Tibial nerve (tissue), 4 donors: ENCODE measurements at regions not wholly inside any gene's neighbourhood (a gene's known extent, or its start where the extent isn't known, plus 50 kb on each side); places are given as distances from the start of the nearest gene placed in this dataset.
A peak's percentile ranks its signal among the peaks of the same experiment; 100 is the strongest.

Experiments used
- DNase-seq, 2 donors: peaks; one replicate each; pipeline ENCODE4 v3.0.0-alpha.2; 2019; ENCODE audit warnings: low spot score in 2 of 2
- H3K27ac ChIP-seq, 4 donors: fragments of 200-600 bp; sonication (generic) in 3 of 4; one replicate each; pipeline ENCODE4 v1.5.1; 2017 to 2019; ENCODE audit warnings: mild to moderate bottlenecking in 1 of 4
- H3K27me3 ChIP-seq, 2 donors: fragments of 200-600 bp; sonication (generic) in 1 of 2; one replicate each; pipeline versions ENCODE4 v1.5.1 to v1.6.0; 2017 to 2019
- H3K36me3 ChIP-seq, 3 donors: fragments of 200-600 bp; sonication (generic); one replicate each; pipeline ENCODE4 v1.5.1; 2018 to 2019
- H3K4me1 ChIP-seq, 4 donors: fragments of 200-600 bp; sonication (generic) in 3 of 4; one replicate each; pipeline ENCODE4 v1.5.1; 2017 to 2019
- H3K4me3 ChIP-seq, 4 donors: fragments of 200-600 bp; sonication (generic) in 3 of 4; one replicate each; pipeline ENCODE4 v1.5.1; 2017 to 2019; ENCODE audit warnings: mild to moderate bottlenecking in 1 of 4, moderate library complexity in 1 of 4
- H3K9me3 ChIP-seq, 4 donors: fragments of 200-600 bp; sonication (generic) in 3 of 4; one replicate each; pipeline ENCODE4 v1.5.1; 2017 to 2019
- EP300 ChIP-seq, 2 donors: sonication (generic); formaldehyde crosslinking; IDR thresholded peaks; one replicate each; pipeline ENCODE4 v1.6.1; 2017; ENCODE audit warnings: antibody characterized with exemption in 2 of 2, mild to moderate bottlenecking in 1 of 2
- POLR2A ChIP-seq, 2 donors: fragments of 450-650 bp; IDR thresholded peaks; one replicate each; pipeline ENCODE4 v1.6.1; 2017; ENCODE audit warnings: antibody characterized with exemption in 2 of 2, mild to moderate bottlenecking in 2 of 2, moderate library complexity in 2 of 2
- WGBS, 2 donors: methylation state at CpG; one replicate each; pipeline ENCODE4 v1.1.5; 2018; 5-methylcytosine and 5-hydroxymethylcytosine counted together
- TF ChIP-seq, protein P1 (sequence below), 5 experiments: fragments of 200-600 bp in 3 of 5; fragments of 450-650 bp in 2 of 5; sonication (generic) in 3 of 5; IDR thresholded peaks; one replicate each; pipeline ENCODE4 v1.5.1; 2016 to 2019; ENCODE audit warnings: antibody characterized with exemption in 5 of 5, mild to moderate bottlenecking in 3 of 5, moderate library complexity in 2 of 5

DNA sequence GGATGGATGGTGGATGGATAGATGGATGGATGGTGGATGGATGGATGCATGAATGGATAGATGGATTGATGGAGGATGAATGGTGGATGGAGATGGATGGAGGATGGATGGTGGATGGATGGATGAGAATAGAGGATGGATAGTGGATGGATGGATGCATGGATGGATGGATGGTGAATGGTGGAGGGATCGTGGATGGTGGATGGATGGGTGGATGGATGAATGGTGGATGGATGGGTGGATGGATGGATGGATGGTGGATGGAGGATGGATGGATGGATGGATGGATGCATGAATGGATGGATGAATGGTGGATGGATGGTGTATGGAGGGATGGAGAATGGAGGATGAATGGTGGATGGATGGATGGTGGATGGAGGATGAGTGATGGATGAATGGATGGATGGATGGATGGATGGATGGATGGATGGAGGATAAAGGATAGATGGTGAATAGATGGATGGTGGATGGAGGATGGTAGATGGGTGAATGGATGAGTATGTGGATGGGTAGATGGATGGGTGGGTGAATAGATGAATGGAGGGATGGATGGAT is 76.3 kb downstream of the PDGFA start:
- no peak for DNase-seq
- Histone ChIP-seq H3K9me3 (no peaks in the 10 kb centered on the region), H3K27ac (no peak overlapping the region), H3K36me3 (no peaks in the 10 kb centered on the region), H3K4me3 (no peak overlapping the region), H3K27me3 (no peaks in the 10 kb centered on the region), H3K4me1 (peaks cover 0 to 13% (median 0%) of the 10 kb centered on the region in 4 donors)
- WGBS, 2 donors = 86 to 88% methylated on average over 1 of the region's 1 CpG
- TF ChIP-seq POLR2A (IDR thresholded peaks at IDR 0.05) = no peak
- TF ChIP-seq EP300 (IDR thresholded peaks at IDR 0.05) = no peak
- TF ChIP-seq, protein P1, sequence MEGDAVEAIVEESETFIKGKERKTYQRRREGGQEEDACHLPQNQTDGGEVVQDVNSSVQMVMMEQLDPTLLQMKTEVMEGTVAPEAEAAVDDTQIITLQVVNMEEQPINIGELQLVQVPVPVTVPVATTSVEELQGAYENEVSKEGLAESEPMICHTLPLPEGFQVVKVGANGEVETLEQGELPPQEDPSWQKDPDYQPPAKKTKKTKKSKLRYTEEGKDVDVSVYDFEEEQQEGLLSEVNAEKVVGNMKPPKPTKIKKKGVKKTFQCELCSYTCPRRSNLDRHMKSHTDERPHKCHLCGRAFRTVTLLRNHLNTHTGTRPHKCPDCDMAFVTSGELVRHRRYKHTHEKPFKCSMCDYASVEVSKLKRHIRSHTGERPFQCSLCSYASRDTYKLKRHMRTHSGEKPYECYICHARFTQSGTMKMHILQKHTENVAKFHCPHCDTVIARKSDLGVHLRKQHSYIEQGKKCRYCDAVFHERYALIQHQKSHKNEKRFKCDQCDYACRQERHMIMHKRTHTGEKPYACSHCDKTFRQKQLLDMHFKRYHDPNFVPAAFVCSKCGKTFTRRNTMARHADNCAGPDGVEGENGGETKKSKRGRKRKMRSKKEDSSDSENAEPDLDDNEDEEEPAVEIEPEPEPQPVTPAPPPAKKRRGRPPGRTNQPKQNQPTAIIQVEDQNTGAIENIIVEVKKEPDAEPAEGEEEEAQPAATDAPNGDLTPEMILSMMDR (IDR thresholded peaks at IDR 0.05) = no peak

DNA sequence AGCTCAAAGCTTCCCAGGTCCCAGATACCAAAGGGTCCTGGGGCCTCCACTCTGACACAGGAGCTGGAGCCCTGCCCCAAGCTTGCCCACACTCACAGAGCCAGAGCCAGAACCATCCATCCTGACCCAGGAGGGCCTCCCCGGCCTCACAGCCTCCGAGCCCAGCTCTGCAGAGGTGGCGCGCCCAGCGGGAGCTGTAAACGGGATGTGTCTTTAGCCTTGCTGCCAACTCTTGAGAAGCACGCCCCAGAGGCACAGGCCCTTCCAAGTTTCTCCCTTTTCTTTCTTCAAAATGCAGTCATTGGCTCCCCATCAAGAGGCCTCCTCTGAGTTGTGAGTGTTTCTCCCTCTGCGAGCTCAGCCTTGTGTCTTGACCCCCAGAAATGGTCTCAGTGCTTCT is 75.0 kb downstream of the PDGFA start:
- TF ChIP-seq EP300 (IDR thresholded peaks at IDR 0.05) = no peak
- TF ChIP-seq, protein P1 (IDR thresholded peaks at IDR 0.05) = no peak
- TF ChIP-seq POLR2A (IDR thresholded peaks at IDR 0.05) = no peak
- 14 to 47% methylated on average over 8 of the region's 8 CpGs for WGBS, 2 donors
- Histone ChIP-seq H3K36me3 (no peaks in the 10 kb centered on the region), H3K9me3 (no peaks in the 10 kb centered on the region), H3K4me1 (peaks cover 0 to 13% (median 0%) of the 10 kb centered on the region in 4 donors), H3K27ac (peak overlapping the region in 1 of 4 donors; percentile 20), H3K27me3 (no peaks in the 10 kb centered on the region), H3K4me3 (no peak overlapping the region)
- no peak for DNase-seq

DNA sequence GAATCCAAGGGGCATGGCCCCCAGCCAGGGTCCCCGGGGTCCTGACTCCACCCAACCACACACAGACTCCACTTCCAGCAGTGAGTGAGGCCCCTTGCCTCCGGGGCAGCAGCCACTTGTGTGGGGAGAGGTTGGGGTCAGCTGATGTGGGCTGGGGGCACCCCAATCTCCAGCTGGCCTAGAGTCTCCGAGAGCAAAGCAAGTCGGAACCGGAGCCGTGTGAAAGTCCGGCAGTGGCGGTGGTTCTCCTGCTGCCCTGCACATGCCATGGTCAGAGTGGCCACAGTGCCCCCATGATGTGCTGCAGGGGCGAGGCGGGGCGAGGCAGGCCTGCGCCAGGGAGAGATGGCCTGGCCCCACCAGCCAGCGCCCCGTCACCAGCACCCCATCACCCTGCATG is 74.6 kb downstream of the PDGFA start:
- WGBS, 2 donors = 71 to 84% methylated on average over 14 of the region's 14 CpGs
- H3K4me3 ChIP-seq = no peak overlapping the region
- no peak for DNase-seq
- no peaks in the 10 kb centered on the region for H3K9me3 ChIP-seq
- peak overlapping the region in 1 of 4 donors; percentile 20 for H3K27ac ChIP-seq
- peaks cover 0 to 13% (median 0%) of the 10 kb centered on the region in 4 donors for H3K4me1 ChIP-seq
- TF ChIP-seq POLR2A (IDR thresholded peaks at IDR 0.05) = no peak
- TF ChIP-seq, protein P1 (IDR thresholded peaks at IDR 0.05) = no peak
- no peak for TF ChIP-seq EP300 (IDR thresholded peaks at IDR 0.05)
- no peaks in the 10 kb centered on the region for H3K27me3 ChIP-seq
- no peaks in the 10 kb centered on the region for H3K36me3 ChIP-seq

DNA sequence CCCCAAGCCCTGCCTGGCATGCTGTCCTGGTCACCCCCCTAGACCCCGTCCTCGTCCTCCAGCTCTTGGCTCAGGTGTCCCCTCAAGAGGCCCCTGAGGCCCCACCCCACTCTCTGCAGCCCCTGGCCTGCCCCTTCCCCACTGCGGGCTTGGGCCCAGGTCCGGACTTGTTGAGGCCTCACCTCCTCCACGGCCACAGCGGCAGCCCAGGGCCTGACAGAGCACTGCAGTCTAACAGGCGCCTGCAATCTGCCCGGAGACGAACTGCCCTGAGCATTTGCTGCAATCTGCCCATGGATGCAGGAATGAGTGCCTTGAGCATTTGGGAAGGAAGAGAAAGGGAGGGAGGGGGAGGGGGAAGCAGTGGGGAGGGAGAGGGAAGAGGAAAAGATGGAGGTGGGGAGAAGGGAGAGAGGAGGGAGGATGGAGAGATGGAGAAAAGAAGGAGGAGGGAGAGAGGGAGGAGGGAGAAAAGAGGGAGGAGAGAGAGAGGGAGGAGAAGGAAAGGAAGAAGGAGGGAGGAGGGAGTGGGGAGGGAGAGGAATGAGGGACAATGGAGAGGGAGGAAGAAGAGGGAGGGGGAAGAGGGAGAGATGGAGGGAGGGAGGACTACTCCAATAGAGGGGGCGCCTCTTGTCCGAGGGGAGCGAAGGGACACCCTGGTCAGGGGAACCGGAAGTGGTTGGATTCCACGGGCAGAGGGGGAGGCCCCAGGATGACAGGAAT is 73.9 kb downstream of the PDGFA start:
- WGBS, 2 donors = 60 to 66% methylated on average over 14 of the region's 14 CpGs
- TF ChIP-seq, protein P1 (IDR thresholded peaks at IDR 0.05) = no peak
- TF ChIP-seq POLR2A (IDR thresholded peaks at IDR 0.05) = no peak
- no peak for TF ChIP-seq EP300 (IDR thresholded peaks at IDR 0.05)
- peaks cover 0 to 13% (median 0%) of the 10 kb centered on the region in 4 donors for H3K4me1 ChIP-seq
- no peaks in the 10 kb centered on the region for H3K9me3 ChIP-seq
- H3K4me3 ChIP-seq = no peak overlapping the region
- no peak for DNase-seq
- H3K27me3 ChIP-seq = peaks cover 0 to 1% of the 10 kb centered on the region in 2 donors
- H3K36me3 ChIP-seq = no peaks in the 10 kb centered on the region
- no peak overlapping the region for H3K27ac ChIP-seq

DNA sequence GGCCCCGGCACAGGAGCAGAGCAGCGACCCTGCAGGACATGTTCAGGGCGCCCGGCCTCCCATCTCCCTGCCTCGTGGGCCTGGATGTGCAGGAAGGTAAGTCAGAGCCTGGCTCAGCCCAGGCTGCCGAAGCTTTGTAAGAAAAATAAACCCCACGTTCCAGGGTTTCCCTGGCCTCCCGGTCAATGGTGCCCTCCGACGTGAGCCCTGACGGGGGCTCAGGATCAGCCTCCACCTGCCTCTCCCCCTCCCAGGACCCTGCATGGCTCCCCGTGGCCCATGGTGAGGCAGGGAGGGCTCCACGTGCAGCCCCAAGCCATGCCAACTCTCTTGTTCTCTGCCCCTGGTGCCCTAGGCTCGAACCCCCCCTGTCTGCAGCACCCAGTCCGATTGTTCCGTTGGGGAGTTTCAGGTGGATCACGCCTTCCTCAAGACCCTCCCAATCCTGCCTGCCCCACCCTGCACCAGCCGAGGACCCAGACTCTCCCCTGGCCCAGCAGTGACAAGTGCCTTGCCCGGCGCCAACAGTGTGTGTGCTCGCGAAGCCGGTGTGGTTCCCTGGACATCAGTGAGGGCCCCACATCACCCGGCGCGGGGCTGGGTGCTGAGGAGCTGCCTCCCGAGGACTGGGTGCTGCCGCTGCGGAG is 73.2 kb downstream of the PDGFA start:
- Histone ChIP-seq H3K4me3 (no peak overlapping the region), H3K27me3 (peaks cover 0 to 6% of the 10 kb centered on the region in 2 donors), H3K27ac (no peak overlapping the region), H3K4me1 (peaks cover 0 to 16% (median 0%) of the 10 kb centered on the region in 4 donors), H3K36me3 (no peaks in the 10 kb centered on the region), H3K9me3 (no peaks in the 10 kb centered on the region)
- 79 to 82% methylated on average over 28 to 29 of the region's 29 CpGs for WGBS, 2 donors
- DNase-seq = no peak
- TF ChIP-seq, protein P1 (IDR thresholded peaks at IDR 0.05) = no peak
- no peak for TF ChIP-seq EP300 (IDR thresholded peaks at IDR 0.05)
- no peak for TF ChIP-seq POLR2A (IDR thresholded peaks at IDR 0.05)
